ENCODE measurements at regions not wholly inside any gene's neighbourhood (a gene's known extent, or its start where the extent isn't known, plus 50 kb on each side); places are given as distances from the start of the nearest gene placed in this dataset.

DNA sequence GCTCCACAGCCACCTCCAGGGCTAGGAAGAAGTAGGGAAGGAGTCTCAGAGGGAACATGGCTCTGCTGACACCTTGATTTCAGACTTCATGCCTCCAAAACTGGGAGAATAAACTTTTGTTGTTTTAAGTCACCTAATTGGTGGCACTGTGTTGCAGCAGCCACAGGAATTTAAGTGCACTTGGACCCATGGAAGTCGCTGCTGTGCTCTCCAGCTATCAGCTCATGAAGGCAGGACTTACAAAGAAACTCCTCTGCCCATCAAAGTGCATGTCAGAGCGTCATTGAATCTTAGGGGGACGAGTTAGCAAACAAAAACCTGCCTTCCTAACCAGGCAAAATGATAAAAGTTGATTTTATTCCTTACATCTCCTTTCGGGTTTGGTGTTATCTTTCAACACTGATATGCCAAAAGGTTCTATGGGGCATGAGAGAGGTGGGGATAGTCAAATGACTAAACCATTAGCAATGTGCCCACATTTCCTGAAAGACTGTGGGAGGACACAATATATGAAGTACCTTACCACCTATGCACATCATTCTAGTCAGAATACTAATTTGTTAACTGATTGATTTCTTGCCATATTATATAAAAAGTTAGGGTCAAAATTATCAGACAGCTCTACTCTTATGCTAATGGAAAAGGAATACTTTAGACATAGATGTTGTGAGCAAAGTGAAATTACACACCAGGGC, 235.8 kb upstream of the TNP1 start:
- 85% methylated on average over 4 of the region's 4 CpGs for WGBS
- H3K4me3 ChIP-seq, result no peak overlapping the region
- intact Hi-C loops (cut with DNase I), result no loop called here
- H3K27me3 ChIP-seq (replicated peaks; ENCODE audit: insufficient read depth), result no peaks in the 10 kb centered on the region
- no peak overlapping the region for H3K27ac ChIP-seq
- DNase-seq (ENCODE audit: low spot score), result no peak
- H3K9me3 ChIP-seq, result no peaks in the 10 kb centered on the region
- H3K36me3 ChIP-seq, result no peaks in the 10 kb centered on the region
- no peak for TF ChIP-seq POLR2A (IDR thresholded peaks at IDR 0.05)
- TF ChIP-seq POLR2AphosphoS5 (IDR thresholded peaks at IDR 0.05), result no peak
- TF ChIP-seq, protein P1, sequence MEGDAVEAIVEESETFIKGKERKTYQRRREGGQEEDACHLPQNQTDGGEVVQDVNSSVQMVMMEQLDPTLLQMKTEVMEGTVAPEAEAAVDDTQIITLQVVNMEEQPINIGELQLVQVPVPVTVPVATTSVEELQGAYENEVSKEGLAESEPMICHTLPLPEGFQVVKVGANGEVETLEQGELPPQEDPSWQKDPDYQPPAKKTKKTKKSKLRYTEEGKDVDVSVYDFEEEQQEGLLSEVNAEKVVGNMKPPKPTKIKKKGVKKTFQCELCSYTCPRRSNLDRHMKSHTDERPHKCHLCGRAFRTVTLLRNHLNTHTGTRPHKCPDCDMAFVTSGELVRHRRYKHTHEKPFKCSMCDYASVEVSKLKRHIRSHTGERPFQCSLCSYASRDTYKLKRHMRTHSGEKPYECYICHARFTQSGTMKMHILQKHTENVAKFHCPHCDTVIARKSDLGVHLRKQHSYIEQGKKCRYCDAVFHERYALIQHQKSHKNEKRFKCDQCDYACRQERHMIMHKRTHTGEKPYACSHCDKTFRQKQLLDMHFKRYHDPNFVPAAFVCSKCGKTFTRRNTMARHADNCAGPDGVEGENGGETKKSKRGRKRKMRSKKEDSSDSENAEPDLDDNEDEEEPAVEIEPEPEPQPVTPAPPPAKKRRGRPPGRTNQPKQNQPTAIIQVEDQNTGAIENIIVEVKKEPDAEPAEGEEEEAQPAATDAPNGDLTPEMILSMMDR (IDR thresholded peaks at IDR 0.05), result no peak
- H3K4me1 ChIP-seq (replicated peaks), result no peaks in the 10 kb centered on the region

DNA sequence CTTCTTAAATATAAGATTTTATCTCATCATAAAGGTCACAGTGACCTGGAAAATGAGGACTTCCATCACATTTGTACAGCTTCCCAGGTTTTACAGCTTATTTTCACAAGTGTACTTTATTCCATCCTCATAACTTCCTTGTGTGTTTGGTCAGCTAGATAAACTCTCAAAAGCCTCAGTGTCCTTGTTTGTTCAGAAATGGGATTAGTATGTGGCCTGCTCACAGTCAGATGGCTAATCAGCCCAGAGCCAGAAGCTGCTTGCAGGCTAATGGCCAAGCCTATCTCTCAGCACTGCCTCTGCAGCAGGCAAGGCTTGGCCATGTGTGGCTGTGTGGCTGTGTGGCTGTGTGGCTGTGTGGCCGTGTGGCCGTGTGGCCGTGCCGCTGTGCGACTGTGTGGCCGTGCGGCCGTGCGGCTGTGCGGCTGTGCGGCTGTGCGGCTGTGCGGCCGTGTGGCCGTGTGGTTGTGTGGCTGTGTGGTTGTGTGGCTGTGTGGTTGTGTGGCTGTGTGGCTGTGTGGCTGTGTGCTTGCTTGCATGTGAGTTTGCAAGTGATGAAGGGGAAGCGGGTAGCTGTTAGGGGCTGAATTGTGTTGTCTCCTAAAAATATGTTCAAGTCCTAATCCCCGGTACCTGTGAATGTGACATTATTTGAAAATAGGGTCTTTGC, 233.0 kb upstream of the TNP1 start:
- WGBS, result 85% methylated on average over 17 of the region's 17 CpGs
- Histone ChIP-seq H3K9me3 (no peaks in the 10 kb centered on the region), H3K4me3 (no peak overlapping the region), H3K36me3 (no peaks in the 10 kb centered on the region), H3K27ac (peak overlapping the region in 1 of 2 donors; percentile 53), H3K4me1 (replicated peaks) (no peaks in the 10 kb centered on the region), H3K27me3 (replicated peaks; ENCODE audit: insufficient read depth) (no peaks in the 10 kb centered on the region)
- TF ChIP-seq, protein P1 (IDR thresholded peaks at IDR 0.05), result no peak
- TF ChIP-seq POLR2AphosphoS5 (IDR thresholded peaks at IDR 0.05) (peak; percentile 90), POLR2A (IDR thresholded peaks at IDR 0.05) (no peak)
- intact Hi-C loops (cut with DNase I), result no loop called here
- peak; percentile 63 for DNase-seq (ENCODE audit: low spot score)

DNA sequence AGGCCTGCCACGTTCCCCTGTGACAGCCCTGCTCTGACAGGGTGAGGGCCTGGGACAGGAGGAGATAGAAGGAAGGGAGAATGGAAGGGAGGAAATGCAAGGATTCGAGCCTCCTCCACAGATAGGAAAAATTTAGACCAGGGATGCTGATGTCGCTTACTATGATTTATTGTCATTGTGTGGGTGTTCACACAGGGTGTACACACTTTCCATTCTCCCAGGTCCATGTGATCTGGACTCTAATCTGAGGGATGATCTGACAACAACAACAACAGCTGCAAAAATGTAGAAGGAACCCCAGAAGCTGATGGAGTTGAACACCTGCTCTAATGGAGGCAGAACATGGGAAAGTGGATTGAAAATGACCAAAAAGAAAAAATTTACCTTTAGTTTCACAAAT, 231.7 kb upstream of the TNP1 start:
- H3K4me1 ChIP-seq (replicated peaks), result no peaks in the 10 kb centered on the region
- intact Hi-C loops (cut with DNase I), result no loop called here
- H3K4me3 ChIP-seq, result no peak overlapping the region
- no peak for TF ChIP-seq POLR2A (IDR thresholded peaks at IDR 0.05)
- no peak for DNase-seq (ENCODE audit: low spot score)
- no peak overlapping the region for H3K27ac ChIP-seq
- no peaks in the 10 kb centered on the region for H3K9me3 ChIP-seq
- no peaks in the 10 kb centered on the region for H3K27me3 ChIP-seq (replicated peaks; ENCODE audit: insufficient read depth)
- no peaks in the 10 kb centered on the region for H3K36me3 ChIP-seq
- WGBS, result 81% methylated on average over 3 of the region's 3 CpGs

DNA sequence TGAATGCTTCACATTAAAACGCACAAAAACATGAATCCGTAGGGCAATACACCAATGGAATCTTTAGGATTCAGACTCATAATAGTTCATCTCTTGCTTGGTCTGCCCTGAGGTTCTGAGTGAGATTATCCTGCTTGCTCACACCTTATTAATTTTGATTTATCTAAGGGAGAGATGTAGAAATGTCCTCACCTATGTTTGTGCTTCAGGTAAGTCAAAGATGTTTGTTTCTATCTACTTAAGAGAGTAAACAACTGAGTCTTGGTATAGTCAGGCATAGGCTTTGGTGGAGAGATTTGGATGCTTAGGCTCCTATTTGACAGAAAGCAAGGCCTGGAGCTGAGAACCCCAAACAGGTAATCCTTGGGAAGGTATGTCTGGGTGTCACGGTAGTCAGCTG, 231.0 kb upstream of the TNP1 start:
- Histone ChIP-seq H3K36me3 (no peaks in the 10 kb centered on the region), H3K27me3 (replicated peaks; ENCODE audit: insufficient read depth) (no peaks in the 10 kb centered on the region), H3K27ac (no peak overlapping the region), H3K9me3 (no peaks in the 10 kb centered on the region), H3K4me1 (replicated peaks) (no peaks in the 10 kb centered on the region), H3K4me3 (no peak overlapping the region)
- WGBS, result 93% methylated on average over 3 of the region's 3 CpGs
- intact Hi-C loops (cut with DNase I), result no loop called here
- TF ChIP-seq POLR2AphosphoS5 (IDR thresholded peaks at IDR 0.05) (no peak), POLR2A (IDR thresholded peaks at IDR 0.05) (no peak)
- TF ChIP-seq, protein P1 (IDR thresholded peaks at IDR 0.05), result no peak
- DNase-seq (ENCODE audit: low spot score), result no peak

DNA sequence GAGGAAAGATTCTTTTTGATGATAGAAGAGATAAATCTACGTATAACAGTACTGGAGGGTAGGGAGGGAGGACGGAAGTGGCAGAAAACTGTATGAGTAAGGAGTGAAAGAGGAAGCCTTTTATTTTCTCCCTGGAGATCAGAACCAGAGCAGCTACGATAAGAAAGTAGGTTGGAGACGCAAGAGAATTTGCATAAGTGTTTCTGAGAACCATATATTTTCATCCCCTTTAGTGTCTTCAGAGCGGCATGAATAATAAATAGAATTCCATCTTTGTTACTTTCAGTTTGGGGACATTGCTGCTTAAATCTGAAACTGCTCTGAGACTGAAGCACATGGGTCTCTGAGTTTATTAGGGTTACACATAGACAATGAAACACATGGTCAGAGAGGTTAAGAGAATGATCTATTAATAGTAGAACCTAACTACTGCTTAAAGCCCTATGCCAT, 230.2 kb upstream of the TNP1 start:
- TF ChIP-seq POLR2AphosphoS5 (IDR thresholded peaks at IDR 0.05), result no peak
- Histone ChIP-seq H3K9me3 (no peaks in the 10 kb centered on the region), H3K36me3 (no peaks in the 10 kb centered on the region), H3K27ac (no peak overlapping the region), H3K4me1 (replicated peaks) (no peaks in the 10 kb centered on the region), H3K4me3 (no peak overlapping the region), H3K27me3 (replicated peaks; ENCODE audit: insufficient read depth) (no peaks in the 10 kb centered on the region)
- intact Hi-C loops (cut with DNase I), result no loop called here
- WGBS, result 54% methylated on average over 5 of the region's 5 CpGs
- DNase-seq (ENCODE audit: low spot score), result no peak

DNA sequence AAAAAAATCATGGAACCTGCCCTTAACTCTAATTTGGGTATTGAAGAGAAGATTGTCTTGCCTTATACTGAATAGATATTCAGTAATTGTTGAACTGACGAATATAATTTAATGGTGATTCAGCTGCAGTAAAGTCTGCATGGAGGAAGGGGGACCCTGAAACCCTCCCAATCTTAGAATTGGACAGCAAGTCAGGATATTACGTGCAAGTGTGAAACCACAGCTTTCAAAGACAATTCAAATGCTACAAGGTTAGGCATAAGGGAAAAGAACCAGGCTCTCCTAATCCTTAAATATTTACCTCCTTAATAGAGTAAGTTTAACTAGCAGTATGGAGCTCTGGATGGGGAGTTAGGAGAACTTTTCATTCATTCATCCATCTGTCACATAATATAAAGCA, 226.9 kb upstream of the TNP1 start:
- intact Hi-C loops (cut with DNase I), result no loop called here
- H3K9me3 ChIP-seq, result no peaks in the 10 kb centered on the region
- no peak overlapping the region for H3K4me3 ChIP-seq
- H3K4me1 ChIP-seq (replicated peaks), result no peaks in the 10 kb centered on the region
- no peak for DNase-seq (ENCODE audit: low spot score)
- no peaks in the 10 kb centered on the region for H3K27me3 ChIP-seq (replicated peaks; ENCODE audit: insufficient read depth)
- WGBS, result 97% methylated on average over 2 of the region's 2 CpGs
- no peak overlapping the region for H3K27ac ChIP-seq
- H3K36me3 ChIP-seq, result no peaks in the 10 kb centered on the region
- TF ChIP-seq POLR2AphosphoS5 (IDR thresholded peaks at IDR 0.05), result no peak
- no peak for TF ChIP-seq POLR2A (IDR thresholded peaks at IDR 0.05)
- TF ChIP-seq, protein P1 (IDR thresholded peaks at IDR 0.05), result no peak

All from prostate gland (tissue), 2 donors.